Fibroblast of lung (primary cell): ENCODE measurements at regions not wholly inside any gene's neighbourhood (a gene's known extent, or its start where the extent isn't known, plus 50 kb on each side); places are given as distances from the start of the nearest gene placed in this dataset.

Source experiments
- CTCF ChIP-seq, 2 donors: IDR thresholded peaks in 1 of 2; conservative IDR thresholded peaks in 1 of 2; 1 replicate in 1 of 2; 2 replicates in 1 of 2; pipeline ENCODE4 v1.5.1; 2011 to 2012; ENCODE audit warnings: low read length in 2 of 2, control low read depth in 1 of 2, inconsistent platforms in 1 of 2, low read depth in 1 of 2, mild to moderate bottlenecking in 1 of 2
- EZH2 ChIP-seq: IDR thresholded peaks from 2 replicates; pipeline ENCODE4 v1.5.1; 2012; ENCODE audit warnings: low read length, control low read depth, mild to moderate bottlenecking; ENCODE audit errors: missing control alignments

- no peak for TF ChIP-seq CTCF (conservative IDR thresholded peaks at IDR 0.05 in 1 of 2, IDR thresholded peaks at IDR 0.05 in 1 of 2; ENCODE audit: low read depth in 1 of 2, low read length in 2 of 2)
- no peak for TF ChIP-seq EZH2
Observed at GRCh38 chr5:97797994-97798451, 615.0 kb upstream of the RIOK2 start.
